GM12878 (cell line): ENCODE measurements at regions not wholly inside any gene's neighbourhood (a gene's known extent, or its start where the extent isn't known, plus 50 kb on each side); places are given as distances from the start of the nearest gene placed in this dataset.

ENCODE experiments used
- BCL3 ChIP-seq: IDR thresholded peaks from 2 replicates; pipeline ENCODE4 v1.6.1; 2011; ENCODE audit warnings: borderline replicate concordance, low read depth, mild to moderate bottlenecking, moderate library complexity, low read length; ENCODE audit not compliant: insufficient read depth, poor library complexity, severe bottlenecking
- CHD4 ChIP-seq: fragments of 200-600 bp; sonication (generic); IDR thresholded peaks from 2 replicates; pipeline ENCODE4 v1.6.1; 2016; ENCODE audit warnings: mild to moderate bottlenecking
- ESRRA ChIP-seq: IDR thresholded peaks from 2 replicates; pipeline ENCODE4 v1.6.1; 2012; ENCODE audit warnings: mild to moderate bottlenecking, low read length, improper control_type of control experiment
- GATAD2B ChIP-seq: fragments of 450-650 bp; conservative IDR thresholded peaks from 2 replicates; pipeline ENCODE4 v1.6.1; 2017; ENCODE audit warnings: low read depth, mild to moderate bottlenecking, moderate library complexity
- HDGF ChIP-seq: fragments of 450-650 bp; IDR thresholded peaks from 2 replicates; pipeline ENCODE4 v1.6.1; 2016; ENCODE audit warnings: antibody characterized with exemption
- MEF2A ChIP-seq: IDR thresholded peaks from 2 replicates; pipeline ENCODE4 v1.6.1; 2011; ENCODE audit warnings: low read depth, mild to moderate bottlenecking, low read length, moderate library complexity; ENCODE audit not compliant: insufficient read depth
- MYC ChIP-seq: IDR thresholded peaks from 2 replicates; pipeline ENCODE4 v1.6.1; 2011; ENCODE audit warnings: mild to moderate bottlenecking, low read length, moderate library complexity, inconsistent platforms; ENCODE audit not compliant: insufficient read depth, insufficient replicate concordance, insufficient read length, severe bottlenecking
- NFYA ChIP-seq: IDR thresholded peaks from 2 replicates; pipeline ENCODE4 v1.6.1; 2011; ENCODE audit warnings: low read depth, mild to moderate bottlenecking, low read length, improper control_type of control experiment, borderline replicate concordance
- POLR2AphosphoS2 ChIP-seq: IDR thresholded peaks from 2 replicates; pipeline ENCODE4 v1.6.1; 2011; ENCODE audit warnings: low read depth, mild to moderate bottlenecking, low read length, improper control_type of control experiment, moderate library complexity
- SRF ChIP-seq, 2 experiments: IDR thresholded peaks; 2 replicates each; pipeline ENCODE4 v1.6.1; 2011; ENCODE audit warnings: low read depth in 2 of 2, low read length in 2 of 2, mild to moderate bottlenecking in 1 of 2, moderate library complexity in 1 of 2
- USF1 ChIP-seq: IDR thresholded peaks from 2 replicates; pipeline ENCODE4 v1.6.1; 2011; ENCODE audit warnings: borderline replicate concordance, low read depth, mild to moderate bottlenecking, moderate library complexity, mixed read lengths, low read length; ENCODE audit not compliant: insufficient read depth; ENCODE audit errors: extremely low read length
- ZBTB4 ChIP-seq: fragments of 450-650 bp; formaldehyde crosslinking; IDR thresholded peaks from 2 replicates; pipeline ENCODE4 v1.4.0; 2022; ENCODE audit warnings: mild to moderate bottlenecking, moderate library complexity
- ZBTB40 ChIP-seq: fragments of 450-650 bp; IDR thresholded peaks from 2 replicates; pipeline ENCODE4 v1.6.1; 2016; ENCODE audit warnings: mild to moderate bottlenecking, moderate library complexity, borderline replicate concordance
- ZNF384 ChIP-seq: IDR thresholded peaks from 2 replicates; pipeline ENCODE4 v1.6.1; 2012; ENCODE audit warnings: low read depth, mild to moderate bottlenecking, low read length, improper control_type of control experiment, borderline replicate concordance
- ZNF687 ChIP-seq: fragments of 450-650 bp; IDR thresholded peaks from 2 replicates; pipeline ENCODE4 v1.6.1; 2017; ENCODE audit warnings: mild to moderate bottlenecking, moderate library complexity
- ZZZ3 ChIP-seq: IDR thresholded peaks from 2 replicates; pipeline ENCODE4 v1.6.1; 2011; ENCODE audit warnings: low read depth; ENCODE audit not compliant: control insufficient read depth, insufficient read length

DNA sequence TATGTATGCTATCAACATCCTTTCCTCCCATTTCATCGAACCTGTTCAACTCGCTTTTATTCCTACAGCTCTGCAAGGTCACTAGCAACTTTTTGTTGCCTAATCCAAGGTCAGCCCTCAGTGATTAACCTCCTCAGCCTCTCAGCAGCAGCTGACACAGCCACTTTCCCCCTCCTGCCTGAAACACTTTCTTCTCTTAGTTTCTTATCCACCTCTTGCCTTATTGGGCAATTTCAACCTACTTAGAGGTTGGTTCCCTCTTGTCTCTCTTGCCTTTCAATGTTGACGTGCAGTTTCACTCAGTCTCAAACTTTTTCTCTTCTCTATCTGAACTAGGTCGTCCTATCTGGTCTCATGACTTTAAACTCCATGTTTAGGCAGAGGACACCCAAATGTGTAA, 156.3 kb downstream of the C1orf94 start (continued):
- TF ChIP-seq ZBTB40, result no peak
- TF ChIP-seq BCL3, result no peak
- TF ChIP-seq ZBTB4 (CRISPR knock-in tag), result no peak
- TF ChIP-seq NFYA, result no peak
- no peak for TF ChIP-seq MYC
- TF ChIP-seq ESRRA, result no peak
- no peak for TF ChIP-seq CHD4
- no peak for TF ChIP-seq MEF2A
- no peak for TF ChIP-seq HDGF
- peak in 1 of 2 experiments; percentile 71; a peak in 1 of 4 replicates for TF ChIP-seq SRF (IDR thresholded peaks at IDR 0.05; ENCODE audit: low read depth in 2 of 2, low read length in 2 of 2)
- no peak for TF ChIP-seq GATAD2B
- peak; percentile 63 for TF ChIP-seq ZNF687
- TF ChIP-seq ZZZ3, result no peak
- no peak for TF ChIP-seq ZNF384
- TF ChIP-seq USF1, result no peak
- no peak for TF ChIP-seq POLR2AphosphoS2
